Heart left ventricle (tissue), 16 donors: ENCODE measurements at regions not wholly inside any gene's neighbourhood (a gene's known extent, or its start where the extent isn't known, plus 50 kb on each side); places are given as distances from the start of the nearest gene placed in this dataset.

Experiments
- ATAC-seq, 4 donors: fragments of 200-7000 bp; cut with Tn5 transposase; one replicate each; pipeline ENCODE4 v1.9.1; 2020 to 2022; ENCODE audit warnings: moderate library complexity in 4 of 4, mild to moderate bottlenecking in 3 of 4, moderate number of reproducible peaks in 1 of 4
- DNase-seq, 5 donors: peaks; one replicate each; pipeline ENCODE4 v3.0.0-alpha.2; 2020
- H3K27ac ChIP-seq, 12 donors: fragments of 200-600 bp; sonication (generic) in 4 of 12; one replicate each; pipeline versions ENCODE4 v1.5.0 to v1.8.0; 2016 to 2022; ENCODE audit warnings: mild to moderate bottlenecking in 2 of 12
- H3K27me3 ChIP-seq, 9 donors: fragments of 200-600 bp; sonication (generic) in 2 of 9; one replicate each; pipeline versions ENCODE4 v1.5.1 to v1.8.0; 2016 to 2022; ENCODE audit warnings: mild to moderate bottlenecking in 3 of 9
- H3K36me3 ChIP-seq, 9 donors: fragments of 200-600 bp; sonication (generic) in 2 of 9; one replicate each; pipeline versions ENCODE4 v1.5.0 to v1.8.0; 2018 to 2022; ENCODE audit warnings: mild to moderate bottlenecking in 2 of 9
- H3K4me1 ChIP-seq, 12 donors: fragments of 200-600 bp; sonication (generic) in 4 of 12; one replicate each; pipeline versions ENCODE4 v1.5.0 to v1.8.0; 2016 to 2022; ENCODE audit warnings: mild to moderate bottlenecking in 3 of 12
- H3K4me3 ChIP-seq, 12 donors: fragments of 200-600 bp; sonication (generic) in 4 of 12; one replicate each; pipeline versions ENCODE4 v1.5.0 to v1.8.0; 2017 to 2022; ENCODE audit warnings: mild to moderate bottlenecking in 9 of 12, moderate library complexity in 4 of 12
- H3K9me3 ChIP-seq, 12 donors: fragments of 200-600 bp; sonication (generic) in 4 of 12; one replicate each; pipeline versions ENCODE4 v1.5.0 to v1.8.0; 2016 to 2022; ENCODE audit warnings: mild to moderate bottlenecking in 1 of 12
- CTCF ChIP-seq, 12 donors: fragments of 200-600 bp; sonication (generic) in 4 of 12; IDR thresholded peaks; one replicate each; pipeline versions ENCODE4 v1.5.0 to v1.8.0; 2018 to 2022; ENCODE audit warnings: antibody characterized with exemption in 12 of 12, mild to moderate bottlenecking in 5 of 12
- POLR2A ChIP-seq, 2 donors: fragments of 450-650 bp; IDR thresholded peaks; one replicate each; pipeline ENCODE4 v1.6.1; 2017; ENCODE audit warnings: antibody characterized with exemption in 2 of 2, mild to moderate bottlenecking in 2 of 2, moderate library complexity in 2 of 2
- WGBS, 4 donors: extraction: QIAGEN DNeasy Blood & Tissue Kit in 2 of 4; methylation state at CpG; one replicate each; pipeline versions ENCODE4 v1.1.5 to v1.1.7; 2013 to 2018; 5-methylcytosine and 5-hydroxymethylcytosine counted together
- intact Hi-C, 10 donors: fragments of 100-400 bp; cut with DNase I; formaldehyde crosslinking; loops; one replicate each; pipeline versions ENCODE4 v1.11.1 to v1.14.2; 2022
- donor health status: ischemic (EF 13 %, LVEDD 7.1; RV severe dilation, severe dysfunction).
- donor health status: healthy with polysubstance abuse.
- donor health status: DM: no; HTN: yes; CAD: no.
- donor health status: DM: no; HTN: no; CAD: no.
- donor health status: ischemic (EF 25% LVEDD 6.9; RV normal size, moderate dysfunction).
- donor health status: ischemic (EF 25% LVEDD 5.7; RV mildly dilated, moderate dysfunction).
- donor health status: healthy.
- donor health status: DM: yes; HTN: yes; CAD: no.
- donor health status: ischemic (EF 35%, LVEDD 5.7; RV mildly dilated, moderate dysfunction).
- donor health status: nonischemic (EF 11% LVEDD 7.7; RV severe dilation, severe dysfunction).
- donor health status: DM: yes; HTN: yes; CAD: no.
- donor health status: PGD.
- donor health status: ischemic (EF 29% LVEDD 5.4; RV normal size, mild dysfunction).
- donor health status: nonischemic (EF 23%, LVEDD 6.1; RV moderate dilation, normal function).

GRCh38 chr12:114473018-114473417, 67.1 kb upstream of the TBX5 start:
- Histone ChIP-seq H3K4me1 (no peaks in the 10 kb centered on the region), H3K27me3 (peaks cover 0 to 28% (median 5%) of the 10 kb centered on the region in 9 donors), H3K9me3 (no peaks in the 10 kb centered on the region), H3K27ac (no peak overlapping the region), H3K4me3 (no peak overlapping the region), H3K36me3 (no peaks in the 10 kb centered on the region)
- intact Hi-C loops, result loop anchor here in 4 of 10 donors (10.0 kb wide), 4 partner anchors 68 to 308 kb away; partner anchors contain the start of gene TBX5 (in 1 of the 4)
- ATAC-seq (no peak), DNase-seq (no peak)
- WGBS, 4 donors, result 65 to 94% (median 85%) methylated on average over 2 of the region's 2 CpGs
- TF ChIP-seq POLR2A (IDR thresholded peaks at IDR 0.05) (no peak), CTCF (IDR thresholded peaks at IDR 0.05) (no peak)

GRCh38 chr12:114457620-114458019, 51.7 kb upstream of the TBX5 start:
- Histone ChIP-seq H3K27ac (no peak overlapping the region), H3K27me3 (peaks cover 0 to 34% (median 6%) of the 10 kb centered on the region in 9 donors), H3K9me3 (no peaks in the 10 kb centered on the region), H3K36me3 (no peaks in the 10 kb centered on the region), H3K4me3 (no peak overlapping the region), H3K4me1 (no peaks in the 10 kb centered on the region)
- TF ChIP-seq CTCF (IDR thresholded peaks at IDR 0.05), result no peak
- no peak for TF ChIP-seq POLR2A (IDR thresholded peaks at IDR 0.05)
- no peak for DNase-seq
- ATAC-seq, result no peak
- WGBS, 4 donors, result 25 to 32% (median 28%) methylated on average over 4 of the region's 4 CpGs
- intact Hi-C loops, result no loop called here
